GM19468 (cell line): ENCODE measurements at regions not wholly inside any gene's neighbourhood (a gene's known extent, or its start where the extent isn't known, plus 50 kb on each side); places are given as distances from the start of the nearest gene placed in this dataset.
"Not testable (repeated sequence)": the region's sequence is repeated elsewhere in the genome, so short reads cannot be mapped to it uniquely, and the experiment has no call there.

Experiments used
- ATAC-seq: cut with Tn5 transposase; IDR thresholded peaks from one replicate; pipeline ENCODE4 v1.9.1; 2021; ENCODE audit warnings: mild to moderate bottlenecking, moderate library complexity, moderate number of reproducible peaks; ENCODE audit not compliant: unreplicated experiment; ENCODE audit errors: extremely low read depth

DNA sequence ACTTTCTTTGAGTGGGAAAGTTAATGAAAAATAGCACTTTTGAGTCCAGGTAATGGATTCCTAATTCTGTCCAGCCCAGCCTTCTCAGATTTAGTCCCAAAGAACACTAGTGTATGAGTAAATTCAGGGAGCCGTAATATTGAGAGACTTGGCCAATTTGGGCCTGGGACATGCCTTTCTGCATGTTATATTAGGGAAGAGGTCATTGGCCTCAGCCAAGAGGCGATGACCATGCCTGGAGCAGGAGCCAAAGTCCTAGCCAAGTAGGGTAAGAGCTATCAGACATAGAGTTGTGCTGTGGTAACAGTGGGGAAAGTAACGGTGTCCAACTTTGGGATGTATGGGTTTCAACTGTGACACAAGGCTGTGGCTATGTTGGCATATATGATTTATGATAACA is 336.5 kb upstream of the ZNF804A start:
- ATAC-seq = no peak

DNA sequence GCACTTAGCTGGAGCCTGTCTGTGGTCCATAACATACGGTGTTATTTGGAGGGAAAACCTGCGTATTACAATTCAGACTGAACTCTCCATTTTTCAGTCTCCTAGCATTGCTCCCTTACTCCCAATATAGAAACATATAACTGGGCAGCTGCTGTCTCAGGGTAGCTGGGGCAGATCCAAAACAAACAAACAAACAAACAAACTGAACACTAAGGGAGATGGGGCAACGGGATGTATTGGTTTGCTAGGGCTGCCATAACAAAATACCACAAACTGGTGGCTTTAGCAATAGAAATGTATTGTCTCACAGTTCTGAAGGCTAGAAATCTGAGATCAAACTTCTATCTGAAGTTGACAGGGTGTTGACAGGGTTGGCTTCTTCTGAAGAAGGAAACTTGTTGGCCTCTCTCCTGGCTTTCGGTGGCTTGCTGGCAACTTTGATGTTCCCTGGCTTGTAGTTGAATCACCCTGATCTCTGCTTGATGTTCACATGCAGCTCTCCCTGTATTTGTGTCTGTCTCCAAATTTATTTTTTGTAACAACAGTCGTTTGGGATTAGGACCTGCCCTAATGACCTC is 329.3 kb upstream of the ZNF804A start:
- ATAC-seq = no peak

DNA sequence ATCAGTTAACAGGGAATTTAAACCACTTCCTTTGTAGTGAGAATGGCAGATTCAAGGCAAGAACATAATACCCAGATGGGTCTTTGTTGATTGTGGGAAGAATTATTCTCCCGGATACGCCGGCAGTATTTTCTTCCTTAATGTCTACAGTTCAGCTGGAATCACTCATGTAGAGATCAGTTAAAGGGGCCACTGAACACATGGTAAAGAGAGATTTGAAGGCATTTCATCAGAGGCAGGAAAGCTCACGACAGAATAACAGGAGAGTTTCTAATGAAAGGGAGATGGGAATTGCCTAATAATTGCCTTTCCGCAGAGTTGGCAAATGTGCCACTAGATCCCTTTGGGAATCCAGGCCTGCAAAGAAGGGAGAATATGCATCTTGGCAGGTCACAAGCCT is 327.7 kb upstream of the ZNF804A start:
- no peak for ATAC-seq

DNA sequence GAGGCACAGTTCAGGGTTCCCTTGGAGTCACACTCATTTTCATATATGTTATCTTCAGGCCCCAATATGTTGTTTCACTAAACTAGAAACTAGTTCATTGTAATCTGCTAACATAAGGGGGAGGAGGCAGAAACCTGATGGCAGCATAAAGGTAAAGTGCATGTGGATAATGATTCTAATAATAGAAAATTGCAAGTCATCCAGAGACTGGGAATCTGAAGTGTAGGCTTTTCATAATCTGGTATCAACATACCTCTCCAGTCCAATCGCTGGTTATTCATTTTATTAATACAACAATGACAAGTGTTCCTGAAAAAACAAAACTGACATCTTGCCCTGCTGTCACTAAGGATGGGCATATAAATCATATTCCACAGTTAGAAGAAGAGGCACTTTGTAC is 326.3 kb upstream of the ZNF804A start:
- no peak for ATAC-seq

DNA sequence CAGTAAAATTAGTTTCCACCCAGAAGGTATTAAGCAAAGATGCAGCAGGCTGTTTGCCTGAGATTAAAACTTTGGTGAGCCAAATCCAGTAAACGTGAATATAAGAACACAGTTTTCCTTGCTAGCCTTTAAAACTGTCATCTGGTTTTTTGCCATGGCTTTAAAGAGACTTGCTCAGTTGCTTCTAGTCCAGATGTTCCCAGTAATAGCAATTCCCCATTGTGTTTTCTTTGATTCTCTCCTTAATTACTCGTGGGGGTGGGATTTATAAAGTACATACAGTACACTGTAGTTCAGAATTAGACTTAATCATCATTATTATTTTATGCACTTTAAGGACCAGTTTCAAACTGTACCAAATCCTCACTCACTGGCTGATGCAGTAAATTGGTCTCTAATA is 303.5 kb upstream of the ZNF804A start:
- ATAC-seq = no peak

DNA sequence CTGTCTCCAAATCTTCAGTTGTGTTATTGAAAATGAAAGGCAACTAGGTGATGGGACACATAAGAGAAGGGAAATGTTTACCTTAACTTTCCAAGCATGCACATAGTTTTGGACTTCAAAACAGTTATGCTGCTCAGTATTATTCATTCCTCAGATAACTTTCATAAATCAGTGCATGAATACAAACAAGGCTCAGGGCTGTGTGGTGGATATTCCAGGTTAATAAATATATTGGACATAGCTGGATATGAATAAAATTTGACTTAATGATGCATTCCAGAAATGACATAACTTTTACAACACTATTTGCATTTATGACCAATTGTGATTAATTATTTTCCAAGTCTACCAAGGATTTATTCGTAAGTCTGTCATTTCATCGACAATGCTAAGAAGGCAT is 301.2 kb upstream of the ZNF804A start:
- ATAC-seq = no peak

DNA sequence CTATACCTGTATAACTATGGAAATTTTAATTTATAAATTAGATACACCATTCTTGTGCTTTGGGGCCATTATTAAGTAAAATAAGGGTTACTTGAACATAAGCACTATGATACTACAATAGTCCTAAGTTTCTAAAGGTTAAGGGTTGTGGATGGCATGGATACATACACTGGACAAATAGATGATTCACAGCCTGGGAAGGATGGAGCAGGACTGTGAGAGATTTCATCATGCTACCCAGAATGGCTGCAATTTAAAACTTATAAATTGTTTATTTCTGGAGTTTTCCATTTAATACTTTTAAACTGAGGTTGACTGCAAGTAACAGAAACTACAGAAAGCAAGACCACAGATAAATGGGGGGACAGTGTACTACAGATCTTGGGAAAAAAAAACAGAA is 295.8 kb upstream of the ZNF804A start:
- no peak for ATAC-seq

DNA sequence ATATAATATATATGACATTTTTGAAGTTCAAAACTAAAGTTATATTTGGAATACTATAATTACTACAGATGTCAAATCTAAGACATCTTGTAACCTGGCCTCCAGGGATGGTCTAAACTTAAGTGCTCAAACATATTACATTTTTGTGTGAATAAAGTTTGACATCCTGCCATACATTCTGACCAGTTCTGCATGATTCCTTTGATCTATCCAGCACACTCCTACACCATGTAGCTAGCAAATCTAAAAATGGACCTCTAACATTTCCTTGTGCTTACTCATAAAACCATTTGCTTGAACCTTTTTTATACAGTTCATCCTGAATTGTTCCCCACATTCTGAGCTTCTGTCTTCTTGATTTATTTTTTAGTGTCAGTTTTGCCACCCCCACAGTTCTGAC is 294.3 kb upstream of the ZNF804A start:
- ATAC-seq = no peak

DNA sequence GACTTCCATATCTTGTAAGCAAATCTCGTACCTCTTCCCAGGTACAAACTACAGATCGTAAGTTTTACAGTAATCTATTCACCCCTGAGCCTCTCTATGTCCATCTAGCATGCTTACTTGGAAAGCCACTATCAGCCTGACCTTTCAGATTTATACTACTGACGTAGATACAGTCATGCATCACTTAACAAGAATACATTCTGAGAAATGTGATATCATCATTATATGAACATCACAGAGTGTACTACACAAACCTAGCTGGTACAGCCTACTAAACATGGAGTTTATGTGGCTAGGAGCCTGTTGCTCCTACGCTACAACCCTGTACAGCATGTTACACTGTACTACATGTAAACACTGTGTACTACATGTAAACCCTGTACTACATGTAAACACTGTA is 293.2 kb upstream of the ZNF804A start:
- ATAC-seq = no peak

DNA sequence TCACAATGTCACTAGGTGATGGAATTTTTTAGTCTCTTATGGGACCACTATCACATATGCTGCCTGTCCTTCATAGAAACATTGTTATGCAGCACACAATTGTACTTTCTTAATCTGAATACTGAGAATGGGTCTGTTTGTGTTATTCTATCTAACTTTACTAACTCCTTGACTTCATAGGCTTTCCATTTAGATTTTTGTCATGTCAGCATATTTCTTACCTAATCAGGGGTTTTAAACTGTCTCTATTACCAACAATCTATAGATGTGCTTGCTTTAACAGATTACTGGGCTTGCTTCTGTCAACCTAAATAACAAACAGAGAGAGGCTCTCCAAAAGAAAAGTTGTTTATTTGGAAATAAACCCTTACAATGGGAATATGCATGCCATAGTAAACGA is 289.6 kb upstream of the ZNF804A start:
- ATAC-seq = no peak

DNA sequence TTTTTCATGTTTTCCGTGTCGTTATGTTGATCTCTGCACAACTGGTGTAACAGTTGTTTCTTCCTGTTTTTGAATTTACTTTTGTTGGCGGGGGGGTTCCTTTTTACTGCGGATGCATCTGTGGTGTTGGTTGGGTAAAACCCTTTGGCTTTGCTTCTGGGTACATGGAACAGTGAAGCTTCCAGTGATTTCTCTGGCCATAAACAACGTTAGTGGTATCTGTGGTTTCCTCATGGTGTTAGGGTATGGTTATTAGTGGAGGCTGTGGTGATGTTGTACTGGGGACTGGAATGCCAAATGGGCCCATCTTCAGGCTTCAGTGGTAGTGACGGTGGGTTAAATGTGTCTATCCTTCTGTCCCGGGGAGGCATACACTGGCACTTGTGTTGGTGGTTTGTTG is 285.4 kb upstream of the ZNF804A start:
- no peak for ATAC-seq

DNA sequence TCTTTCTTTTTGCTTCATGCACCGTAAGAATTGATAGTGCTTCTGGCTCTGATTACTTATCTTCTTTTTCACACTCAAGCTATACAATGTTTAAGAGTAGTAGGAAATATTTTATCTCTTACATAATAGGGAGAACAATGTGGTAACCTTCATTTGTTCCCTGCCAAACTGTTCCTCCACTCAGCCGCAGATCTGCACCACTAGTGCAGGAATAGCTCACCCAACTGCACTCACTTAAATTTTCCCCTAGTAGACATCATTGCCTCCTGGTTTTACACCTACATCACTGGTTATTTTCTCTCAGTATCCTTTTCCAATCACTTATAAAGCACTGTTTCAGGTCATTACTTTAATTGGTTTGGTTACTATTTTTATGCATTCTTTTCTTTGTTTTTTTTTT is 283.5 kb upstream of the ZNF804A start:
- no peak for ATAC-seq

DNA sequence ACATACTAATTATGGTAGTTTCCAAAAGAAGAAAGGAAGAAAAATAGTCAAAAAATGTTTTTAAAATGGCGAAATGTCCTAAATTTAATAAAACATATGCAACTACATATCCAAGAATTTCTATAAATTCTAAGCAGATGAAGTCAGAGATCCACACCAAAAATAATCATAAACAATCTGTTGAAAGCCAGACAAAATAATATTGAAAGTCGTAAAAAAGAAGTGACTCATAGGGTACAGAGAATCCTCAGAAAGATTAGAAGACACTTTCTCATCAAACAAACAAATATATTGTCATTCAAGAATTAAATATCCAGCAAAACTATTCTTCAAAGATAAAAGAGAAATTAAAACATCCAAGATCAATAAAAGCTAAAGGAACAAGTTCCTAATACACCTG is 281.4 kb upstream of the ZNF804A start:
- no peak for ATAC-seq

DNA sequence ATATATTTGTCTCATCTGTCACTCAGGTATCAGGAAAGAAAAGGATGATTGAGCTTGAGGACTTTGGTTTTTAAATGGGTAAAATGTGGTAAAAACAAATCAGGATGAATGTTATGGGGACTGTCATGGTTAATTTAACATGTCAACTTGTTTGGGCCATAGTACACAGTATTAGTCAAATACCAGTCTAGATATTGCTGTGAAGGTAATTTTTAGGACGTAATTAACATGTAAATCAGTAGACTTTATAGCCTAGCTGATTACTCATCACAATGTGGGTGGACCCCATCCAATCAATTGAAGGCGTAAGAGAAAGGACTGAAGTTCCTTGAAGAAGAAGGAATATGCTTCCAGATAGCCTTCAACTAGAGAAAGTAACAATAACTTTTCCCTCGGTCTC is 275.7 kb upstream of the ZNF804A start:
- ATAC-seq = no peak

DNA sequence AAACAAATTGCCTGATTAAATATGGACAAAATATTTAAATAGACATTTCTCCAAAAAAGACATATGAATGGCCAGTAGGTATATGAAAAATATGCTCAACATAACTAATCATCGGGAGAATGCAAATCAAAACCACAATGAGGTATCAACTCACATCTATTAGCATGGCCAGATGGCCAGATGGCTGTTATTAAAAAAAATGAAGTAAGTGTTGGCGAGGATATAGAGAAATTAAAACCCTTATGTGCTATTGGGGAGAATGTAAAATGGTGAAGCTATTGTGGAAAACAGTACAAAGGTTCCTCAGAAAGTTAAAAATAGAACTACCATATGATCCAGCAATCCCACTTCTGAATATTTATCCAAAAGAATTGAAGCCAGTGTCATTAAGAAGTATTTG is 272.3 kb upstream of the ZNF804A start:
- ATAC-seq = no peak

DNA sequence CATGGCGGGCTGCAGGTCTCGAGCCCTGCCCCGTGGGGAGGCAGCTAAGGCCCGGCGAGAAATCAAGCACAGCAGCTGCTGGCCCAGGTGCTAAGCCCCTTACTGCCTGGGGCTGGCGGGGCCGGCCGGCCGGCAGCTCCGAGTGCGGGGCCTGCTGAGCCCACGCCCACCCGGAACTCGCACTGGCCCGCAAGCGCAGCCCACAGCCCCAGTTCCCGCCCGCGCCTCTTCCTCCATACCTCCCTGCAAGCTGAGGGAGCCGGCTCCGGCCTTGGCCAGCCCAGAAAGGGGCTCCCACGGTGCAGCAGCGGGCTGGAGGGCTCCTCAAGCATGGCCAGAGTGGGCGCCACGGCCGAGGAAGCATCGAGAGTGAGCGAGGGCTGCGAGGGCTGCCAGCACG is 270.5 kb upstream of the ZNF804A start:
- ATAC-seq = not testable (repeated sequence)

DNA sequence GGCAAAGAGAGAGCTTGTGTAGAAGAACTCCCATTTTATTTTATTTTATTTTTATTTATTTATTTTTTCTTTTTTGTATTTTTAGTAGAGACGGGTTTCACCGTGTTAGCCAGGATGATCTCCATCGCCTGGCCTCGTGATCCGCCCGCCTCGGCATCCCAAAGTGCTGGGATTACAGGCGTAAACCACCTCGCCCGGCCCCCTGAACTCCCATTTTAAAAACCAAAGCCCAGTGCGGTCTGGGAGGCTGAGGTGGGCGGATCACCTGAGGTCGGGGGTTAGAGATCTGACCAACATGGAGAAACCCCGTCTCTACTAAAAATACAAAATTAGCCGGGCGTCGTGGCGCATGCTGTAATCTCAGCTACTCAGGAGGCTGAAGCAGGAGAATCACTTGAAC is 267.8 kb upstream of the ZNF804A start:
- not testable (repeated sequence) for ATAC-seq

DNA sequence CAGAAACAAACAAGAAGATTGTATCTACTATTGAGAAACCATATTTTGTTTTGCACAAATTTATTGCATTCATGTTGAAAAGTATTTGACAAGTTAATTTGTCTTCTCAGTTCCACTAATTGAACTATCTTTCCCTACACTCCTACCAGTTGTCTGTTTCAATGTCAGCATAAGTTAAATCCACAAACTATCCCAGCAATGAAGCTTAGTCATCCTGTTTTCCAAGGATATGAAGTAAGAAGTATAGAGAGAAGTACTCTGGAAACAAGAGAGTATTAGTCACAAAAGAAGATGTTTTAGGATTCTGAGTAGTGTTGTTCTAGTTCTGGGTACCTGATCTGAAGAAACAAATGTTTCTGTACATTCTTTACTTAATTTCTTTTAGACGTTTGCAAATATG is 261.6 kb upstream of the ZNF804A start:
- no peak for ATAC-seq

DNA sequence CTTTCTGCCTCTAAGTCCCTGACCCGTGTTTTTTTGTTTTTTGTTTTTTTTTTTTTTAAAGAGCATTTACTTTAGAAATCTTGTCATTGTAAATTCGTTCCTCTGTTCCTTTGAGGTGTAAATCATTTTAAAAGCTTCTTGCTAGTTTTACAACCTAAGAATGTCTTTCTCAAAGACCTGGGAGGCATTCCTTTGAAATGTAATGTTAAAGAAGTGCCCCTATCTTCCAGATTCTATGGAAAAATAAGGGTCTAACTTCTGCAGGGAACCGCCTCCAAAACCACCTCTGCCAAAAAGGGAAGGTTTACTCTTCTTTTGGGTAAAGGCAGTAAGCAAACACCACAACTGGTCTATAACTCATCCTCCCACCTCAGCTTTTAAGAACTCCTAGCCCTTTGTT is 259.6 kb upstream of the ZNF804A start:
- ATAC-seq = no peak

DNA sequence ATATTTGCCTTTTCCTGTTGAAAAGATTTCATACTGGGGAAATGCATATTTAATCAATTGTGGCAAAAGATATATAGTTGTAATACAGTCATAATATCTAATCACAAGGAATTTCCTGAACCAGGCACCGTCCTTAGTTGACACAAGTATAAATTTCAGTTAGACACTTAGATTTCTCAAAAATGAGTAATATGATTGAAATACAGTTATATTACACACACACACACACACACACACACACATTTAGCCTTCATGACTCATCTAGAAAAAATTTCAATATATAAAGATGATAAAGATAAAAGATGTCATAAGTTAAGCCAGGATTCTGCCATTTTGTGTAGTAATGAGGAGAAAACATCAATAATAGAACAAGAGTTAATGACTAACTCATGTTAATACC is 258.4 kb upstream of the ZNF804A start:
- ATAC-seq = no peak

DNA sequence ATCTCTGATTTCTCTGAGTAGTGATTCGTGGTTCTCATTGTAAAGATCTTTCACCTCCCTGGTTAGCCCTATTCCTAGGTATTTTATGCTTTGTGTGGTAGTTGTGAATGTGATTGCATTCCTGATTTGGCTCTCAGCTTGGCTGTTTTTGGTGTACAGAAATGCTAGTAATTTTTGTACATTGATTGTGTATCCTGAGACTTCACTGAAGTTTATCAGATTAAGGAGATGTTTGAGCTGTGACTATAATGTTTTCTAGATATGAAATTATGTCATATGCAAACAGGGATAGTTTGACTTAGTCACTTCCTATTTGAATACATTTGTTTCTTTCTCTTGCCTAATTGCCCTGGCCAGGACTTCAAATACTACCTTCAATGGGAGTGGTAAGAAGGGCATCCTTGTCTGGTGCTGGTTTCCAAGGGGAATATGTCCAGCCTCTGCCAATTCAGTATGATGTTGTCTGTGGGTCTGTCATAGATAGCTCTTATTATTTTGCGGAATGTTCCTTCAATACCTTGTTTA is 251.9 kb upstream of the ZNF804A start:
- ATAC-seq = no peak

DNA sequence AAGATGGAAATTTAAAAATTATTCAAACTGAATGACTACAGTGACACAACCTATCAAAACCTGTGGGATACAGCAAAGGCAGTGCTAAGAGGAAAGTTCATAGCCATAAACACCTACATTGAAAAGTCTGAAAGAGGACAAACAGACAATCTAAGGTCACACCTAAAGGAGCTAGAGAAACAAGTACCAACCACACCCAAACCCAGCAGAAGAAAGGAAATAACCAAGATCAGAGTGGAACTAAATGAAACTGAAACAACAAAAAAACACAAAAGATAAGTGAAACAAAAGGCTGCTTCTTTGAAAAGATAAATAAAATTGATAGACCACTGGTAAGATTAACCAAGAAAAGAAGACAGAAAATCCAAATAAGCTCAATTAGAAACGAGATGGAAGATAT is 247.2 kb upstream of the ZNF804A start:
- ATAC-seq = no peak

DNA sequence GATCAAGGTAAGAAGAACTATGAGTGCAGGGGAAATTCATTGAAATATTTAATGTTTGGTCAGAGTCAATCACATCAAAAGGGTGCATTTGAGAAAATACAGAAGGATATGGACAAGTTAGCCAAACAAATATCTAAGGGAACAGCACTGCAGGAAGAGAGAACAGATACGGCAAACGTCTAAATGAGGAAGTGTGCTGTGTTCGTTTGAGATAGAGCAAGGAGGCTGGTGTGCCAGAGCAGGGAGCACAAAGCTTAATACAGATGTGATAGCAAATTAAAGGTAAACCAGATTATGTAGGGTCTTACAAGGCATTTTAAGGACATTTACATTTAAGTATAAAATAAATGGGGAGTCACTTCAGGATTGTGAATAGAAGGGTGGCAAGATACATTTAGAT is 241.3 kb upstream of the ZNF804A start:
- no peak for ATAC-seq
